ENCODE measurements at regions not wholly inside any gene's neighbourhood (a gene's known extent, or its start where the extent isn't known, plus 50 kb on each side); places are given as distances from the start of the nearest gene placed in this dataset.

DNA sequence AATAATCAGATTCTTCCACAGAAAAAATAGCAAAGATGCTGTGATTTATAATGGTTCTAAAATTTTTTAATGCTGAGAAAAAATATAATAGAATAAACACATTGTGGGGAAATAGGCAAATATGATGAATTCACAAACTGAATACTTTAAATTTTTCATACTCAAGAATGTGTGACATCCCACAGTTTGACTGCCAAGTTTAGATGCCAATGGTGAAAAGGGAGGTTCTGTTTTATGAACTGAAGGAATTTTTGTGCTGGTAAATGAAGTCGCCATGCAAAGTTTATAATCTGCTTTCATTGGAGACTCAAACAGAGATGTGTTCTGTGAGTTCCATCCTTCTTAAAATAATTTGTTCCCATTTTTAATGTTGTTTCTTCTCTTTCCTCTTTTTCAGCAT lies 367.5 kb upstream of the ADAMTS16 start:
- TF ChIP-seq, protein P1, sequence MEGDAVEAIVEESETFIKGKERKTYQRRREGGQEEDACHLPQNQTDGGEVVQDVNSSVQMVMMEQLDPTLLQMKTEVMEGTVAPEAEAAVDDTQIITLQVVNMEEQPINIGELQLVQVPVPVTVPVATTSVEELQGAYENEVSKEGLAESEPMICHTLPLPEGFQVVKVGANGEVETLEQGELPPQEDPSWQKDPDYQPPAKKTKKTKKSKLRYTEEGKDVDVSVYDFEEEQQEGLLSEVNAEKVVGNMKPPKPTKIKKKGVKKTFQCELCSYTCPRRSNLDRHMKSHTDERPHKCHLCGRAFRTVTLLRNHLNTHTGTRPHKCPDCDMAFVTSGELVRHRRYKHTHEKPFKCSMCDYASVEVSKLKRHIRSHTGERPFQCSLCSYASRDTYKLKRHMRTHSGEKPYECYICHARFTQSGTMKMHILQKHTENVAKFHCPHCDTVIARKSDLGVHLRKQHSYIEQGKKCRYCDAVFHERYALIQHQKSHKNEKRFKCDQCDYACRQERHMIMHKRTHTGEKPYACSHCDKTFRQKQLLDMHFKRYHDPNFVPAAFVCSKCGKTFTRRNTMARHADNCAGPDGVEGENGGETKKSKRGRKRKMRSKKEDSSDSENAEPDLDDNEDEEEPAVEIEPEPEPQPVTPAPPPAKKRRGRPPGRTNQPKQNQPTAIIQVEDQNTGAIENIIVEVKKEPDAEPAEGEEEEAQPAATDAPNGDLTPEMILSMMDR (IDR thresholded peaks at IDR 0.05): no peak
- TF ChIP-seq POLR2A (IDR thresholded peaks at IDR 0.05): no peak
